GM11168 (cell line): ENCODE measurements at regions not wholly inside any gene's neighbourhood (a gene's known extent, or its start where the extent isn't known, plus 50 kb on each side); places are given as distances from the start of the nearest gene placed in this dataset.
"Not testable (repeated sequence)": the region's sequence is repeated elsewhere in the genome, so short reads cannot be mapped to it uniquely, and the experiment has no call there.

Experiments used
- in situ Hi-C: fragments of 300-500 bp; cut with MboI; formaldehyde crosslinking; loops from one replicate; pipeline ENCODE4 v1.12.0; 2022; ENCODE audit warnings: low sequenced_read_pairs; ENCODE audit not compliant: unreplicated experiment

DNA sequence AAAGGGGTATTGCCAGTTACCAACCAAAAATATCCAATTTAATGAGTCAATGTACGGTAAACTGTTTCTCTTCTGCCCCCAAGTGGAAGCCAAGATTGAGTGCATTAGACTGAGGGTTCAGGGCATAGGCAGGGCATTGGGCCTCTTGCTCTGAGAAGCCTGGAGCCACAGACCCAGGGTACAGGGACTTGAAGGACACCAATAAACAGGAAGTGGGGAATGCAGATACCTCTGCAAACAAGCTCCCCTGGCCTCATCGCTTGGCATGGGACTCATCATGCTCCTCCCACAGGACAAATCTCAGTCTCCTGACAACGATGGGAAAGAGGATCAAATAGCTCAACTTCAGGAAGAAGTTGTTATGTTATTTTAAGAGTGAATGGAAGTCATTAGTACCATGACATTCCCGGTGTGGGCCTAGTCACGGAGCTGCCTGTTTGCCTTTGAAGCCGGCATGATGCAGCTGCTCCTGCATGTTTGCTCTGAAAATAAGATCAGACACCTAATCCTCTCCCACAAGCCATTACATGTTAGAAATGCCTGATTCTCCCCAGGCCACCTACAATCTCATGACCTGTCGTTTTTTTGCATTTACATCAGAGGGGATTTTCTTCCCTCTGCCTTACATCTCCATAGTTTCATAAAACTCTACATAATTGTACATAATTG is 224.2 kb downstream of the RCHY1 start:
- in situ Hi-C loops: no loop called here

DNA sequence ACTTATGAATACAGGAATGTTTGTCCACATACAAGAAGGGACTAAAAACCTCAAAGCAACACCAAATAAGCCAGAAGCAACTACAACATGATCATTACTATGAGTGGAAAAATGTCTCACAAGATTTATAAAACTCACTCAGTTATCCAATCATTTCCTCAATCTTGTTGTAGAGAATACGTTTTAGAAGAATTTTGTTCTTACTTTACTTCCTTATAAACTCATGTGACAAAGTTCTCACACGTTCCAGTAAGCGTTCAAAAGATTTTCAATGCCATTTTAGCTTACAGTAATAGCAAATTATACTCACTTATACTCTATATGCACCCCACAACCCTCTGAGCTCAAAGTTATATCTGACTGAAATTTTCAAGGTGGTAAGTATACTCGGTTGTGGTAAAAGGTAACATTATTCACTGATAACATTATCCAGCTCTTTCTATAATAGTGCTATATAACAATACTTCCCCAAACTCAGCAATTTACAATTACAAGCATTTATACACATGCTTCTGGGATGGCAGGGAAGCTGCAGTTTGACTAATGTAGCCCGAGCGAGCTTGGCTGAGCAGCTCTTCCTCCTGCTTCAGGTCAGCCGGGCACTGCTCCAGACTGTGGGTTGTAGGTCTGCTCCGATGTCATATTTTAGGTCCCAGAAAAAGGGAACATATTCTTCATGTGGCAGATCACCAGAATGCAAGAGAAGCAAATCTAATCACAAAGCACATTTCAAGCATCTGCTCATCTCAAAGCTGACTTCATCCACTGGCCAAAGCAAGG is 226.3 kb downstream of the RCHY1 start:
- in situ Hi-C loops: no loop called here

GRCh38 chr4:75285837-75286236 is 228.4 kb downstream of the RCHY1 start:
- in situ Hi-C loops: no loop called here

GRCh38 chr4:75284831-75285230 is 229.4 kb downstream of the RCHY1 start:
- in situ Hi-C loops: no loop called here

- in situ Hi-C loops: not testable (repeated sequence)
Measured at GRCh38 chr4:75280461-75280860, 233.7 kb downstream of the RCHY1 start.

DNA sequence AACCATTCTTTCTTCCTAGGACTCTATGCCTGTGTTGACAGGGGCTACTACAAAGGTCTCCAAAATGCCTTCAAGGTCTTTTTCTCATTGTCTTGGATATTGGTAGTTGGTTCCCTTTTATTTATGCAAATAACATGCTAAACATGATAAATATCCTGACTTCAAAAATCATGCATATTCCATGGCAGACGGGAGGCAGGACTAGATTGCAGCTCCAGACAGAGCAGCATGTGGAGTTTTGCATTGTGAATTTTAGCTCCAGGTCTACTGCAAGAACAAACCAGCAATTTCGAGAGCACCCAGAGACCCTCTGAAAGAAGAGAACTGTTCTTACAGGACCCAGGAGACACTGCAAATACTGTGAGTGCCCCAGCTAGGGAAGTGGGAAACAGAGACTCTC is 254.9 kb downstream of the RCHY1 start:
- in situ Hi-C loops: no loop called here

DNA sequence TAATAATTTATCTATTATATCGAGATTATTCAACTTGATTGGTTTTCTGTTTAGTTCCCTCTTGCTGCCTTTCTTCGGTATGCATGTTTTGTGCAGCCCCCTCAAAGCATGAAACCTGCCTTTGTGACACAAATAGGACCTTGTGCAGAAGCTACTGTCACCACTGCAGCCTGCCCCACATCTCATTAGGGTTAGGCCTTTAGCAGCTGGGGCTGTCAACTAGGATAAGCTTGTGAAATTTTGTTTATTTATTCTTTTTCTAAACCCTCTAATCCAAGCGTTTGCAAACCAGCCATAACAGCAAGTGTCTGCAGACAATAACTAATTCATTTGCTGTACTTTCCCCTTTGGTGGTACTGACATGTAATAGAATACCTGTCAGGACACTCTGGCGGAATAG is 258.9 kb downstream of the RCHY1 start:
- in situ Hi-C loops: no loop called here

DNA sequence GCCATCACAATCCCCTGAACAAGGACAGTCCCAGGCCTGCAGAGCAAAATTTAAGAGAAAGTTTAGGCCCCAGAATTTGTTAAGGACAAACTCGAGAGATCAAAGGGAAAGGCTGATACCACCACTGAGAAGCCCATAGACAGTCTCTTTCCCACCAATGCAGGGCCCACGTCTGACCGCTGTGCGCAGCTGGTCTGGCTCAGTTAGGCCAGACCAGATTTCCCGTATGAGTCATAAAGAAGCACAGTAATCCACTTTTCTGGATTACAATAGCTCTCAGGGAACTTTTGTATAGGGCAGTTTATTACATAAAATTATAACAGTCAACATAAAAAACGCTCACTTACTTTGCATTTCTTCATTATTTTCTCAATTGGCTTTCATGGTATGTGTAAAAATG is 259.5 kb downstream of the RCHY1 start:
- in situ Hi-C loops: no loop called here

- in situ Hi-C loops: not testable (repeated sequence)
Measured at GRCh38 chr4:75253094-75253493, 261.1 kb downstream of the RCHY1 start.

- in situ Hi-C loops: no loop called here
Measured at GRCh38 chr4:75251547-75251946, 262.7 kb downstream of the RCHY1 start.

- in situ Hi-C loops: no loop called here
Measured at GRCh38 chr4:75249739-75250138, 264.5 kb downstream of the RCHY1 start.

DNA sequence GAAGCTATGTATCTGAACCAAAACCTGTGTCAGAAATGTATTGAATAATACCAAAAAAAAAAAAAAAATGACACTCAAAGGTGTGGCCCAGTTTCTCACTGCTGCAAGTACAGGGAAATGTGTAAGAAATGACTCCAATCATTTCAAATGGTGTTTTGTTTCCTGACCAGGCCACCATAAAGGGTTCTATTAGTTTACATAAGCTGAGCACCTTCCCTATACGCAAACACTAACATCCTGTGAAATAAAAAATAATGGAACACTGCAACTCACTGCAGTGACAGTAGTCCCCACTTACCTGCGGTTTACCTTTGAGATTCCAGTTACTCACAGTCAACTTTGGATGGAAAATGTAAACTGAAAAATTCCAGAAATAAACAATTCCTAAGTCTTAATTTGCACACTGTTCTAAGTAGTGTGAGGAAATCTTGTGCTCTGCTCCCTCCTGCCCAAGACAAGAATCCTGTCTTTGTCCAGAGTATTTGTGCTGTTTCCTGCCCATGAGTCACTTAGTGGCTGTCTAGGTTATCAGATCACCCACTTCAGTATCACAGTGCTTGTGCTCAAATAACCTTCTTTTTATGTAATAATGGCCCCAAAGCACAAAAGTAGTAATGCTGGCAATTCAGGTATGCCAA is 265.3 kb downstream of the RCHY1 start:
- in situ Hi-C loops: no loop called here

DNA sequence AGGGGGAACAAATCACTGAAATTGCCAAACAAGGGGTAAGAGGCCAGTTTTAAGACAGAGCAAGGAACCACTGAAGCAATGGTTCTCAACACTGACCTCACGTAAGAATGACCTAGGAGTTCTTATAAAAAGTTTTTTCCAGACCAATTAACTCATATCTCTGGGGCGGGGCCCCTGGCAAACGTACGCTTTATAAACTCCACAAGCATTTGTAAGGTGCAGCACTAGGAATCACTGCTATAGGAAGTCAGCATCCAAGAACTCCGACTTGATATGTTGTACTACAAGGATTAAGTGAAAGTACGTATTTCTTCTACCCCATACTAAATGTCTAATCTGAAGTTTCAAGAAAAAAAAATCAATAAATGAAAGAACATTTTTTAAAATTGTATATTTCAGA is 269.9 kb downstream of the RCHY1 start:
- in situ Hi-C loops: no loop called here

DNA sequence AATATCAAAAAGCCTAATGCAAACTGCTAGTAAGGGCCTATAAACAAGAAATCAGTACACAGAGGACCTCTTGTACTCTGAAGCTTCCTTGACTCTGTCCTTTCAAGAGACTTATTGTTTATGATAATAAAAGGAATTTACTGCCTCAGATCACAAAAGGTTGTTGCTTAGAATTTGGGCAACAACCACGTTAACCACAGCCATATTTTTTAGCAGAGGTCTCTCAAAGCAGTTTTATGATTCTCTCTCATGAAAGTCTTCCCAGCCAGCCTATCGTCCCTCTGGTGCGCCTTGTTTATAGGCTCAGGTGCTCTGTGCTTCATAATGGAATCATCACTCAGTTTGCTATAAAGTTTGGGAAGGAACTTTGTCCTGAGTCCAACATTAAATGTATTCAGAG is 270.6 kb downstream of the RCHY1 start:
- in situ Hi-C loops: no loop called here

DNA sequence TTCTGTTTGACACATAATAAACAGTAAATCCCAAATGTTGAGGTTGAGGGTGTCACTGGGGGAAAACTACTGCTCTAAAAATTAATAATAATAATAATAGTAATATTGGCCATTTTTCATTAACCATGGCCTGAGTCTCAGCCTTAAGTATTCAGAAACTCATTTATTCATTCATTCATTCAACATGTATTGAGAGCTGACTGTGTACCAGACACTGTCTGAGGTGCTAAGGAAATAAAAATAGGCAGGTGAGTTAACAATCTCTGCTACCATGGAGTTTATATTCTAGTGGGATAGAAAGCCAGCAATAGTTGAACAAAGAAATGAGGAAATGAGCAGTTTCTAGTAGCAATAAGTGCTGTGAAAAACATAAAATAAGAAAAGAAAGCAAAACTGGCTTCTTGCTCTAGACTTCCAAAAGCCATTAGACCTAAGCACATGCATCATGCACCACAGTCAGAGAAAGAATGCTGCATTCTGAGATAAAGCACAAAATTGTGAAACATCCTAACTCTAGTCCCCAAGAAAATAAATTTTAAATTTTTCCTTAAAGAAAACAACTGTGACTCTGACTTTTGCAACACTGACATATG is 278.7 kb downstream of the RCHY1 start:
- in situ Hi-C loops: no loop called here

DNA sequence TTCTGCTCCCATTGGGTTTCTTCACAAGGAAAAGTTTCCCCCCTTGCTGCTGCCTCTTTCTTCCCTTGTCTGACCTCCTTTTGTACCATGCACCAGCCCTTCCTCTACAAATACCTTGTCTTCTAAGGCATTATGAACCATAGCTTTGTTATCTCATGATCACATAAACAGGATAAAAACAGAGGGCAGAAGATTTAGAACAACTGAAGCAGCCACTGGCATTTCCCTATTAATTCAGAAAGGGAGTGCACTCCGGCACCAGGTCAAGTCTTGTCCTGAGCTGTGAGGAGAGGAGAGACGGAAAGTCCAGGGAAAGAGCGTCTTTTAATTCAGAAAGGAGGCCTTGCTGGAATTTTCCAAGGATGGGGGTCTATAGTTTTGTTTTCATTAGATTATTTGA is 281.7 kb downstream of the RCHY1 start:
- in situ Hi-C loops: no loop called here

DNA sequence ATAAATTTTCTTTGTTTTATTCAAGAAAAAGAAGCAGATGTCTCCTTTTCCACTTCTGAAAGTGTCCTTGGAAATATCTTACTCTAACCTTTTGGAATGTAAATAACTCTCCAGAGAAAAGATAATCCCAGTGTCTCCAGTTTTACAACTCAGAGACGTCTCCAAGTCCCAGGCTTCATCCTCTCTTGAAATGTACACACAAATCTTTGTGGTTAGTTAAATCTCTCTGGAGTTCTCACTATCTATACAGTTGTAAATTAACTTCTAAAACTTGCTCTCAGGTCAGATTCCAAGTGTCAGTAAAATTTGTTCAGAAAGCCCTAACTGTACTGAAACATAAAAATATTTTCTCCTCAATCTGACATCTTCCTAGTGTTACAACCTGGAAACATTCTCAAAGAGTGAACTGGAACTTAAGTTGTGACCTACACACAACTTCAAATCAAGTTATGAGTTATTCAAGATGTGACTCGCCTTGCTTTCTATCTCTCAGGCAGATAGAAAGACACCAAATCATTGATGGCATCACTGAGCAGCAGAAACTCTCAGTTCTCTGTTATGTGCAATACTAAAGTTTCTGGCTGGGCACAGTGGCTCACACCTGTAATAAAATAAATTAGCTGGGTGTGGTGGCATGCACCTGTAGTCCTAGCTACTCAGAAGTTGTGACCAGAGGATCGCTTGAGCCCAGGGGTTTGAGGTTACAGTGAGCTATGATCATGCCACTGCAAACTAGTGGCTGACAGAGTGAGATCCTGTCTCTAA is 284.2 kb downstream of the RCHY1 start:
- in situ Hi-C loops: no loop called here

DNA sequence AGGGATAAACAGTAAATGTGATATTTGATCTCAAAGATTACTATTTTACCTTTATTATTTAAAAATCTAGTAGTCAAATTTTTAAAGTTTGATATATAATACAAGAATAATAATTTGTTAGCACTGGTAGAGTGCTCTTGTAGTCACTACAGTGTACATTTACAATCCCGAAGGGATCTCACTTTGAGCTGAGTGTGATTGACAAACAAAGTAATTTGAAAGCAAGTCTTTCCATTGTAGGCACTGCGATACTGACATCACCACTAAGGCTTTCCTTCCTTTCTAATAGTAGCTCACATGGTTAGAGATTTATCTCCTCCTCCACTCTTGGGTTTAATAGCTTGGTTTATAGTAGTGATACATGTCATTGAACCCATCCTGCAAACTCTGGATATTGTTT is 280.6 kb downstream of the PARM1 start:
- in situ Hi-C loops: no loop called here

DNA sequence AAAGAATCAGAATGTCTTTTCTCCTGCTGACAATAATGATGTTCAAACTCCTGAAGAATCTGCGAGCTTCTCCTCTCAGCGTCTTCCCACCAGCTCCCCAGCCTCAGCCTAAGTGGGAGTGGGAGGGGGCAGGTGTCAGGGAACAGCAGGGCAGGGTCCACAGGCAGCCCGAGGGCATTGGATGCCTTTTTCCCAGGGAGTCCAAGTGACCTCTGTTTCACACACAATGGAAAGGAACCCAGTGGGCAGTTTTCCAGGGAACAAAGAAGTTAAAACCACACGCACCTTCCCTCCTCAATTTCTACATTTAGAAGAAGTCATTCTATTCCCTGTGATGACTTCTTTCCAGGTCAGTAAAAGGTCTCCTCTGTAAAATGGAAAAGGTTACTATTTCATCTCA is 278.5 kb downstream of the PARM1 start:
- in situ Hi-C loops: no loop called here

DNA sequence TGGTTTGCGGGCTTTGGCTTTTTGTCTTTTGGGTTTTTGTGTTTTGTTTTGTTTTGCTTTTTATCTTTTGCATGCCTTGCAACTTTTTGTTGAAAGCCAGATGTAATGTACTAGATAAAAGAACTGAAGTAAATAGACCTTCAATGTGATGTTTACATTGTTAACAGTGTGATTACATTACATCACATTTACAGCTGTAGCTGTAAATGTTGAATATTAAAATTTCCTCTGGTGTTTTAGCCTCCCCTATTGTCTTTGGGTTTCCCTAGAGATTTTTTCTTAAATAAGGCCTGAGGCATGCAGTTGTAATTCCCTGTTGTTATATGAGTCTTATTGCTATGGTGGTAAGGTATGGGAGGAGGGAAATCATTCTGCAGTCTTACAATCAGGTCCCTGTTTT is 275.0 kb downstream of the PARM1 start:
- in situ Hi-C loops: no loop called here
